Stromal cell of bone marrow (primary cell): ENCODE measurements at regions not wholly inside any gene's neighbourhood (a gene's known extent, or its start where the extent isn't known, plus 50 kb on each side); places are given as distances from the start of the nearest gene placed in this dataset.

Source experiments
- DNase-seq: peaks from one replicate; pipeline ENCODE4 v3.0.0-alpha.2; 2012; ENCODE audit warnings: low read depth

- DNase-seq = no peak
Observed at GRCh38 chr18:55120896-55121295, 161.6 kb upstream of the CCDC68 start.

- no peak for DNase-seq
Observed at GRCh38 chr18:55119434-55119833, 160.2 kb upstream of the CCDC68 start.

DNA sequence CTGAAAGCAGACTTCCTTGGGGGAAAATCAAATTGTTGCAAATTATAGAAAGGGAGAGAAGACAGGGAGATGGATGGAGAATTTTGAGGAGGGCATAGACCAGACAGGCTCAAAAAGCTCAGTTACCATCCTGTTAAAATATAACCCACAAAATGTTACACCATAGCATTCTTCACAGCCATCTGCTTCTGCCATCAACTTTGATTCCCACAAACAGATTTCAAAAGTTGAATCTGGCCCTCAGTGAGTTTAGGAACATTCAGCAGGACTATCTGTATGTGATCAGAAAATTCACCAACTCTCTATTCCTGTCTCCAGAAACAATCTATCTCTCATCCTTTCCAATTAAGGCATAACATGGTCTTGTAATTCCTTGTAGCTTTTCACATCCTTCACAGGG, 159.8 kb upstream of the CCDC68 start:
- no peak for DNase-seq

GRCh38 chr18:55116863-55117262, 157.6 kb upstream of the CCDC68 start:
- no peak for DNase-seq

DNA sequence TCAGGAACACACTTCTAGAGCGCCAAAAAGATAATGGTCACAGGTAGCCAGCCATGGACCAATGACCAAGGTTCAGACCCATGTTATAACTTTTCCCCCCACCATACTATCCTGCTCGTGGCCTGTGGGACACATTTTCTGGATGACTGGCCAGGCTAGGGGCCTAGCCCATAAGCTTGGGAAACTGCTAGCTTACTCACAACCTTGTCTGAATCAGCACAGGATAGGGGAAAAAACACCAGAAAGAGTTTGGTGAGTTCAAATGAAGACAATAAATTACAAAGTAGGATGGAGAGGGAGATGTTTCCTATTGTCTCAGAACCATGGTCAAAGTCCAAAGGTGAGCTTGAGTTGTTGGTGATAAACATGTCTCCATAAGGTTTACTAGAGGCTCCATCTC, 156.3 kb upstream of the CCDC68 start:
- no peak for DNase-seq

DNA sequence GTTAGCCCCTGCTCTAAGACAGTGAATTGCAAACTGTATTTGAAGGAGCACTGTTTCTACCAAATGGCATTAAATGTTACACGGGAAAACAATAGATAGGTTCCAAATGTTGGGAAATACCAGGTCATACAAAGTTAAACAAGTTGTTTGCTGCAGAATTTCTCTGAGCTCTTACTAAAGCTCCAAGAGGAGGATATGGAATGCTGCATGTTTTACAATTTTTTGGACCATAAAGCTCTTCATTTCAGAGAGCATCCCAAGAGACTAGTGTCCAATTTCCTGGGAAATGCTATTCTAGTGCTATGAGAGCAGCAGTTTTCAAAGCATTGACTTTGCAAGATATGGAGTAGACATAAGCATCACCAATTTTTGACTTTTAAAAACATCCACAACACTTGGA, 155.6 kb upstream of the CCDC68 start:
- no peak for DNase-seq

GRCh38 chr18:55113800-55114199, 154.5 kb upstream of the CCDC68 start:
- DNase-seq = no peak

GRCh38 chr18:55111271-55111670, 152.0 kb upstream of the CCDC68 start:
- no peak for DNase-seq

GRCh38 chr18:55110436-55110835, 151.2 kb upstream of the CCDC68 start:
- DNase-seq = no peak

GRCh38 chr18:55109818-55110414, 150.7 kb upstream of the CCDC68 start:
- DNase-seq = no peak

GRCh38 chr18:55106906-55107305, 147.6 kb upstream of the CCDC68 start:
- DNase-seq = no peak

DNA sequence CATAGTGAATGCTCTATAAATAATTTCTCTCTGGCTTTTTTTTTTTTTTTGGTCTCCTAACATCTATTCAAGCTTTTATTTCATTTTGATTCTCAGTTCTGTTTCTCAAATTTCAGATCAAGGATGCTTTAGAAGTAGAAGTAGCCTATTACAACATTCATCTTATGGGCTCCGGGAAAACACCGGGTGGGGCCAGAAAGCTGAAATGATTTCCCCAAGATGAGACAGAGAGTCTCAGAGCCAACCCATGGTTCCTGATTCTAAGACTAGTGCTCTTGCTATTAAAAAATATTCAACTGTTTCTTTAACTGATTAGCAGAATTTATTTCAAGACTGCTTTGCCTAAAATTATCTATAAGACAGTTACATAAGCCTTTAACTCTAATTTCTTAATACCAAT, 147.2 kb upstream of the CCDC68 start:
- DNase-seq = no peak

DNA sequence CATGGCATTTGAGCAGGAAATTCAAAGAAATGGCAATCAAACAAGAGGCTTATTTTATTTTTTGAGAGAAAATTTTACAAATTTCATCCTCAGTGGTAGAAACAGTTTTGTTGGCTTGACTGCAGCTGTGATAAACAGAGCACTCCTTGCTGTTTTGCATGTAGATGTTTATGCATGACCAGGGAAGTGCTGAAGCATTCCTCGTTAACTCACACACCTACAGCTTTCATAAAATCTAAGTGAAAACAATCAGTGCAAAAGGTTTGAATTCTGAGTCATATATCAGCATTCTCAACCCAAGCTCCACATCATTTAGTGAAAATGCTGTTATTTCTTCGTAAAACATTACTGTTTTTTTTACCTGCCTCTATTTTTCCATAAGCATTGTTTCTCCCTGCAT, 146.6 kb upstream of the CCDC68 start:
- DNase-seq = no peak

- DNase-seq = no peak
Observed at GRCh38 chr18:55102958-55103456, 143.7 kb upstream of the CCDC68 start.

GRCh38 chr18:55102501-55102900, 143.2 kb upstream of the CCDC68 start:
- no peak for DNase-seq

DNA sequence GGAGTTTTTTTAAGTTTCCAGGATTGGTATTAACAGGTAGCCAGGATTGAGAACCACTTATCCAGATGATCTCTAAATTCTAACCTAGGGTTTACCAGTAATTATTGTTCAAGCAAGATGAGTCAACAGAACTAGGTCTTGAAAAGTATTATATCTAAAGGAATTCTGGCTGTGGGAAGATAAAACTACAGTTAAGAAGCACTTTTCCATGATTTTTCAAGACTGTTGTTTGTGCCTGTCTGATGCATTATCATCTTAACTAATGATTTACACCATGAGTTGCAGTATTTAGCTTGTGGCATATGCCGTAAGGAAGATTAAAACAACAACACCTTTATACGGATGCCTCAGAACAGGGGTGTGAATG, 142.2 kb upstream of the CCDC68 start:
- DNase-seq = no peak

DNA sequence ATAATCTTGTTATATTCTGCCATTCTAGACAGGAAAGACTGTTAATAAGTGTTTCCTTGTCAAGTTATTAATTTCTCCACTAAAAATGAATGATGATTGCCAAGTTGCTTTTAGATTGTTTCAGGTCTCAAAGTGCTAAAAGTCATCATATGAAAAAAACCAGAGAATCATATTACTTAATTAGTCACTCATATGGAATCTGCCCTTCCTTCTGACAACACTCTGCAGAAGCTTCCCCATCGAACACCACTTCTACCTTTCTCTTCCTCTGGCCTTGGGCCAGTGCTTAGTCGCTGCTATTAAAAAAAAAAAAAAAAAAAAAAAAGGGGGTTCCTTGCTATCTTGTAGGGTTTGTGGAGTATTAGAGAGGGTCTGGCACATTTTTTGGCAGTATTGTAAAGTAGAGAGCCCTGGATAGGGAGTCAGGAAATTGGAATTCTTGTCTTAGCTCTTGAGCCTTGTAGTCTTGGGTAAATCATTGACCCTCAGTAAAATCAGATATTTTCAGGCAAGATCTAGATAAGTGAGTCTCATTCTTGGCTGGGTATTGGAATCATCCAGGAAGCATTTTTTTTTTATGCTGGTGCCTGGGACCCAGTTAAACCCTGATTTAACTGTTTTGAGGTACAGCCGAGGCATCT, 141.7 kb upstream of the CCDC68 start:
- no peak for DNase-seq

DNA sequence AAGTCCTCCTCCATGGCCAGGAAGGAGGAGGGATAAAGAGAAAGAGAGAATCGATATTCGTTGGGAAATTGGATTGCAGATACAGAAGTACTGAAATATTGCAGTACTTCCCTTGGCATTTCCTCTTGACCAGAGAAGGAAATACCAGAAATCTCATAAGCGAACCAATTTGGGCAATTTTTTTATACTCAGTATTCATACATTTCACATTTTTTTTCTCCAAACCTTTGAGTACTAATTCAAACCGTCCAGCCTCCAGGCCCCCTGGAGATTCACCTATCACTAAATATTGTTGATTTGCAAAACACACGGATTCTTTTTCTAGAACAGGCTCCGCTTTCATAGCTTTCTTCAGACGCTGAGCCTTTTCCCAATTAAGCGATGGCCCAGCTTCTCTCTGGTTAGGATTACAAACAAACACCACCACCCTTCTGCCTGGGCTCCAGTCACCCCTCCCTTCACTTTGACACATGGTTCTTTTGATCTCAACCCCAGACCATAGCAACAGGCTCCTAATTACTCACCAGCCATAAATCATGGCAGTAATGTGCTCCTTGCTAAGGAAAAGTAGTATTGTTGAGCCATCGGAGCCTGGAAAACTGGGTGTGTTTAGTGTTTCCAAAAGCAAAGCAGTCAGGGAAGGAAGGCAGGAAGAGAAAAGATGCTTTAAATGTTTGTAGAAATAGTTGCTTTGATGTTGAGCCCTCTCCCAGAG, 138.4 kb upstream of the CCDC68 start:
- peak; percentile 33 for DNase-seq

GRCh38 chr18:55096263-55096951, 137.1 kb upstream of the CCDC68 start:
- DNase-seq = peak; percentile 58

DNA sequence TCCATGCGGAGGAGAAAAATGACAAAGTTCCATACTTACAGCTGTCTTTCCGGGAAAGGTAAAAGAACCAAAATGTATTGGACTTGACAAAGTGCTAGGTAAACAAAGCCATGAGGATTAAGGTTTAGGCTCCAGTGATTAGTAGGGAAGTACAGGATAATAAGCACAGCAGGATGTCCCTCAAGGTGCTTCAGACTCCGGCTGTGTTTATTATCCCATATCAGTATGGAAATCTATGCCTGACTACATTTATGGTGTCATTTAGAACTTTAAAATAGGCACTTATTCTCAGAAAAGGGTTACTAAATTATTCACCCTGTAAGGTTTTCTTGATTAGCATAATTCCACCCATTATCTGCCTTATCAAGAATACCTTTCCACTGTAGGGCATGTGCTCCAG, 136.3 kb upstream of the CCDC68 start:
- no peak for DNase-seq

DNA sequence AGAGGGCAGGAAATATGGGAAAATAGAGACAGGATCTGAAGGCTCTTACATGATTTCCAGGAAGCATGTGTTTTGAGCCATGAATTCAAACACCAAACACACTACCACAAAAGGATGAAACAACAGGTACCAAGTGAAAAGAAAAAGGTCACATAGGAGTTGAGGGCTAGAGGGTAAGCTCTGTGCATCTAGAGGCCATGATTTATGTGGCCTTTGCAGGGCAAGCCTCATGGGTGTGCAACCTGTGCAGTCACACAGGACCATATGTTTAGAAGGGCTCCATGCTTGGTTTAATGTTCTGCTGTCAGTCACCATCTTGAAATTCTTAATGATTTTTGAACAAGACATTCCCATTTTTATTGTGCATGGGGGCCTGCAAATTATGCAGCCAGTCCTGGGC, 134.5 kb upstream of the CCDC68 start:
- no peak for DNase-seq

DNA sequence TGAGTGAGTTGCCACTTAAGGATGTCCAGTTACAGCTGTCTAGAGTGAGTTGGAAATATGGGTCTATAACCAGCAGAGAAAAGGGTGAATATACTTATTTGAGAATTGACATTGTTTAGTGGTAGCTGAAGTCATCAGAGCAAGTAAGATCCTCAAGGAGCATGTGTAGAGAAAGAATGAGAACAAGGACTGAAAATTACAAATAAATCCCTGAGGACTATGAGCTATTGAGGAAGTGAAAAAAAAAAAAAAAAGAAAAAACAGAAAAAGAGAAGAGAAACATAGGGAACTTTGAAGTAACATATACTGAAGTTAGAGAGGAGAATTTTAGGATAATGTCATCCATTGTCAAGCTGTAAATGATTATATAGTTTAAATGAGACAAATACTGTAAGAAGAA, 134.0 kb upstream of the CCDC68 start:
- DNase-seq = no peak

GRCh38 chr18:55092166-55092565, 132.9 kb upstream of the CCDC68 start:
- no peak for DNase-seq
